Mesendoderm (in vitro differentiated cells): ENCODE measurements at regions not wholly inside any gene's neighbourhood (a gene's known extent, or its start where the extent isn't known, plus 50 kb on each side); places are given as distances from the start of the nearest gene placed in this dataset.

Experiments
- DNase-seq: peaks from one replicate; pipeline ENCODE4 v3.0.0; 2013
- H2AK5ac ChIP-seq: 2 replicates; pipeline ENCODE4 v1.6.1; 2013; ENCODE audit warnings: low read length, inconsistent platforms
- H2BK120ac ChIP-seq: 2 replicates; pipeline ENCODE4 v1.6.1; 2013; ENCODE audit warnings: low read depth, mild to moderate bottlenecking, low read length, moderate library complexity, mixed read lengths
- H2BK15ac ChIP-seq: replicated peaks from 2 replicates; pipeline ENCODE4 v1.6.1; 2013; ENCODE audit warnings: low read depth, mild to moderate bottlenecking, moderate library complexity
- H2BK5ac ChIP-seq: 2 replicates; pipeline ENCODE4 v1.6.1; 2013; ENCODE audit warnings: low read length, inconsistent platforms
- H3K18ac ChIP-seq: 2 replicates; pipeline ENCODE4 v1.6.1; 2013; ENCODE audit warnings: mild to moderate bottlenecking, low read length, mixed read lengths
- H3K23ac ChIP-seq: one replicate; pipeline ENCODE4 v1.6.1; 2013; ENCODE audit warnings: low read length
- H3K27ac ChIP-seq: 2 replicates; pipeline ENCODE4 v1.5.1; 2013; ENCODE audit warnings: low read depth, mild to moderate bottlenecking, inconsistent platforms, low read length, moderate library complexity
- H3K27me3 ChIP-seq: 2 replicates; pipeline ENCODE4 v1.6.1; 2013; ENCODE audit warnings: low read length, control low read depth, mild to moderate bottlenecking, inconsistent platforms; ENCODE audit not compliant: insufficient read depth, poor library complexity
- H3K36me3 ChIP-seq: 2 replicates; pipeline ENCODE4 v1.6.1; 2013; ENCODE audit warnings: low read length, inconsistent platforms; ENCODE audit not compliant: control insufficient read depth, insufficient read depth
- H3K4ac ChIP-seq: one replicate; pipeline ENCODE4 v1.6.1; 2013; ENCODE audit warnings: low read depth, mild to moderate bottlenecking, low read length, moderate library complexity
- H3K4me1 ChIP-seq: 2 replicates; pipeline ENCODE4 v1.6.1; 2013; ENCODE audit warnings: low read depth, low read length, inconsistent platforms; ENCODE audit not compliant: control insufficient read depth
- H3K4me2 ChIP-seq: 2 replicates; pipeline ENCODE4 v1.6.1; 2013; ENCODE audit warnings: low read length
- H3K4me3 ChIP-seq: 2 replicates; pipeline ENCODE4 v1.5.1; 2013; ENCODE audit warnings: mild to moderate bottlenecking, low read length
- H3K56ac ChIP-seq: one replicate; pipeline ENCODE4 v1.6.1; 2013; ENCODE audit warnings: low read length
- H3K79me1 ChIP-seq: 2 replicates; pipeline ENCODE4 v1.6.1; 2013; ENCODE audit warnings: low read length, inconsistent platforms
- H3K79me2 ChIP-seq: 2 replicates; pipeline ENCODE4 v1.6.1; 2013; ENCODE audit warnings: mild to moderate bottlenecking, low read length; ENCODE audit not compliant: control insufficient read depth, insufficient read depth
- H3K9ac ChIP-seq: 2 replicates; pipeline ENCODE4 v1.6.1; 2013; ENCODE audit warnings: low read length, inconsistent platforms
- H4K5ac ChIP-seq: one replicate; pipeline ENCODE4 v1.6.1; 2013; ENCODE audit warnings: low read length
- H4K8ac ChIP-seq: one replicate; pipeline ENCODE4 v1.6.1; 2013; ENCODE audit warnings: low read depth, mild to moderate bottlenecking, control low read depth, low read length, moderate library complexity
- WGBS: extraction: QIAGEN DNeasy Blood & Tissue Kit; methylation state at CpG from one replicate; pipeline ENCODE4 v1.1.7; 2013; ENCODE audit warnings: low lambda C conversion rate, missing lambda C conversion rate; ENCODE audit not compliant: insufficient coverage; ENCODE audit errors: extremely low coverage; 5-methylcytosine and 5-hydroxymethylcytosine counted together

- Histone ChIP-seq H3K18ac (no peak overlapping the region), H2AK5ac (no peak overlapping the region), H3K79me2 (no peaks in the 10 kb centered on the region), H3K36me3 (no peaks in the 10 kb centered on the region), H4K5ac (no peak overlapping the region), H3K23ac (no peak overlapping the region), H4K8ac (no peak overlapping the region), H3K79me1 (no peaks in the 10 kb centered on the region), H3K4me3 (no peak overlapping the region), H3K4ac (no peak overlapping the region), H3K9ac (no peak overlapping the region), H3K27ac (no peak overlapping the region), H3K4me1 (no peaks in the 10 kb centered on the region), H2BK5ac (no peak overlapping the region), H2BK120ac (no peak overlapping the region), H3K56ac (no peak overlapping the region), H3K4me2 (no peak overlapping the region), H2BK15ac (no peak overlapping the region), H3K27me3 (no peaks in the 10 kb centered on the region)
- WGBS, result no CpG with 5 or more reads among the region's 8 CpGs
- DNase-seq, result no peak
These were observed 1150.7 kb upstream of the WWC1 start for GRCh38 chr5:167140548-167141291.

- Histone ChIP-seq H2BK120ac (no peak overlapping the region), H2BK15ac (no peak overlapping the region), H3K4me2 (no peak overlapping the region), H3K27me3 (no peaks in the 10 kb centered on the region), H3K18ac (no peak overlapping the region), H3K4me1 (no peaks in the 10 kb centered on the region), H3K4ac (no peak overlapping the region), H3K23ac (no peak overlapping the region), H3K27ac (no peak overlapping the region), H2BK5ac (no peak overlapping the region), H3K4me3 (no peak overlapping the region), H3K36me3 (no peaks in the 10 kb centered on the region), H3K9ac (no peak overlapping the region), H4K5ac (no peak overlapping the region), H3K79me2 (no peaks in the 10 kb centered on the region), H3K56ac (no peak overlapping the region), H4K8ac (no peak overlapping the region), H3K79me1 (no peaks in the 10 kb centered on the region), H2AK5ac (no peak overlapping the region)
- WGBS, result no CpG with 5 or more reads among the region's 9 CpGs
- peak; percentile 25 for DNase-seq
These were observed 1147.7 kb upstream of the WWC1 start for GRCh38 chr5:167143716-167144115.

GRCh38 chr5:167145841-167146240 is 1145.6 kb upstream of the WWC1 start:
- Histone ChIP-seq H3K9ac (no peak overlapping the region), H4K5ac (no peak overlapping the region), H3K79me2 (no peaks in the 10 kb centered on the region), H3K4ac (no peak overlapping the region), H2BK5ac (no peak overlapping the region), H2BK120ac (no peak overlapping the region), H3K27ac (no peak overlapping the region), H4K8ac (no peak overlapping the region), H3K79me1 (no peaks in the 10 kb centered on the region), H3K4me1 (no peaks in the 10 kb centered on the region), H2AK5ac (no peak overlapping the region), H3K4me2 (no peak overlapping the region), H2BK15ac (no peak overlapping the region), H3K23ac (no peak overlapping the region), H3K4me3 (no peak overlapping the region), H3K27me3 (no peaks in the 10 kb centered on the region), H3K36me3 (no peaks in the 10 kb centered on the region), H3K56ac (no peak overlapping the region), H3K18ac (no peak overlapping the region)
- no CpG with 5 or more reads among the region's 7 CpGs for WGBS
- no peak for DNase-seq

GRCh38 chr5:167147879-167148278 is 1143.6 kb upstream of the WWC1 start:
- H3K4me3 ChIP-seq, result no peak overlapping the region

GRCh38 chr5:167150661-167151060 is 1140.8 kb upstream of the WWC1 start:
- Histone ChIP-seq H3K18ac (no peak overlapping the region), H3K4me3 (no peak overlapping the region), H3K79me1 (no peaks in the 10 kb centered on the region), H3K79me2 (no peaks in the 10 kb centered on the region), H3K4me1 (no peaks in the 10 kb centered on the region), H3K56ac (no peak overlapping the region), H2BK120ac (no peak overlapping the region), H4K5ac (no peak overlapping the region), H3K9ac (no peak overlapping the region), H2AK5ac (no peak overlapping the region), H3K23ac (no peak overlapping the region), H3K36me3 (no peaks in the 10 kb centered on the region), H3K27ac (no peak overlapping the region), H3K27me3 (no peaks in the 10 kb centered on the region), H4K8ac (no peak overlapping the region), H3K4me2 (no peak overlapping the region), H2BK5ac (no peak overlapping the region), H2BK15ac (no peak overlapping the region), H3K4ac (no peak overlapping the region)
- no peak for DNase-seq

More at GRCh38 chr5:167147879-167148278, 1143.6 kb upstream of the WWC1 start:
- Histone ChIP-seq H3K9ac (no peak overlapping the region), H2BK5ac (no peak overlapping the region), H3K4me1 (no peaks in the 10 kb centered on the region), H3K27me3 (no peaks in the 10 kb centered on the region), H3K4ac (no peak overlapping the region), H2AK5ac (no peak overlapping the region), H4K5ac (no peak overlapping the region), H4K8ac (no peak overlapping the region), H3K27ac (no peak overlapping the region), H3K23ac (no peak overlapping the region), H2BK120ac (no peak overlapping the region), H3K36me3 (no peaks in the 10 kb centered on the region), H3K18ac (no peak overlapping the region), H3K79me1 (no peaks in the 10 kb centered on the region), H3K4me2 (no peak overlapping the region), H2BK15ac (no peak overlapping the region), H3K79me2 (no peaks in the 10 kb centered on the region), H3K56ac (no peak overlapping the region)
- DNase-seq, result no peak
- no CpG with 5 or more reads among the region's 3 CpGs for WGBS

- no peak overlapping the region for H3K23ac ChIP-seq
- H3K27me3 ChIP-seq, result no peaks in the 10 kb centered on the region
- H3K4me2 ChIP-seq, result no peak overlapping the region
- H3K56ac ChIP-seq, result no peak overlapping the region
- no peaks in the 10 kb centered on the region for H3K79me1 ChIP-seq
- H2BK120ac ChIP-seq, result no peak overlapping the region
- H3K4me1 ChIP-seq, result no peaks in the 10 kb centered on the region
- DNase-seq, result no peak
- H3K27ac ChIP-seq, result no peak overlapping the region
- H3K18ac ChIP-seq, result no peak overlapping the region
- H3K36me3 ChIP-seq, result no peaks in the 10 kb centered on the region
- no peak overlapping the region for H3K4me3 ChIP-seq
- H2BK5ac ChIP-seq, result no peak overlapping the region
- no peak overlapping the region for H2AK5ac ChIP-seq
- H3K79me2 ChIP-seq, result no peaks in the 10 kb centered on the region
- WGBS, result no CpG with 5 or more reads among the region's 3 CpGs
- no peak overlapping the region for H3K9ac ChIP-seq
- H4K8ac ChIP-seq, result no peak overlapping the region
- no peak overlapping the region for H2BK15ac ChIP-seq
- H4K5ac ChIP-seq, result no peak overlapping the region
- no peak overlapping the region for H3K4ac ChIP-seq
These were observed 1138.9 kb upstream of the WWC1 start for GRCh38 chr5:167152561-167152960.
